ENCODE measurements at regions not wholly inside any gene's neighbourhood (a gene's known extent, or its start where the extent isn't known, plus 50 kb on each side); places are given as distances from the start of the nearest gene placed in this dataset.

DNA sequence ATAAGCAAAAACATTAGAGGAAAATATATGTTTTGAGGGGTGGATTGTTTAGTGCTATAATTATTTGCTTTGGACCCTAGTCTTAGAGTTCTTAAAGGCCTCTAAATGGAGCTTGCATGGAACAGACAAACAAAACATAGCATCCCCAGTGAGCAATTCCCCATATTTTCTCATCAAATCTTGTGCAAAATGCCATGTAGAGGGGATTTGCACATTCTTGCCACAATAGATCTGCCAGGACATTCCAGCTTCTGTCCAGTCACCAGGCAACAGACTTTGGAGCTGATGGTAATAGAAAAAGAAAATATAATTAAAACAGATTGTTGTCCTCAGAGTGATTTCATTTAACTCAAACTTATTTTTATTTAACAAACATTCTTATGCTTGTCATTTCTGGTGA lies 360.3 kb upstream of the PDGFD start:
- no peak for DNase-seq
- H3K9me3 ChIP-seq = no peaks in the 10 kb centered on the region
- intact Hi-C loops (cut with DNase I) = no loop called here

DNA sequence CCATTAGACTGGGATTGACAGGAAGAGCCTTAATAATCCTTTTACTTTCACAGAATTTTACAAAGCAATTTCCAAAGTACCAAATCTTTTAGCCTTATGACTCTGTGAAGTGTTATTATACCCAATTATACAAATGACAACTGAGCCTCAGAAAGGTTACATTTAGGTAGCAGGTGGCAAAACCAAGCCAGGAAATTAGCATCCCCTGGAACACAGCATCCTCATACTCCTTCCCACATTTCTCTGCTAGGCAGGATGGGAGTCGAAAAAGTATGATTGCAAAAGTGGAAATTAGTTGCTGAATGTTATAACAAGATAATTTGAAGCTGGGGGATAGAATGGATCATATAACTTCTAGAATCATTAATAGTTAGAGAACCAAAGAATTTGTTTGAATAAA lies 359.7 kb upstream of the PDGFD start:
- intact Hi-C loops (cut with DNase I) = no loop called here
- Histone ChIP-seq H3K4me1 (peaks cover 0 to 10% (median 8%) of the 10 kb centered on the region in 4 donors), H3K36me3 (no peaks in the 10 kb centered on the region), H3K27me3 (no peaks in the 10 kb centered on the region), H3K4me3 (no peak overlapping the region), H3K9me3 (no peaks in the 10 kb centered on the region), H3K27ac (no peak overlapping the region)
- DNase-seq = no peak
- TF ChIP-seq POLR2AphosphoS5 (IDR thresholded peaks at IDR 0.05) = no peak
- TF ChIP-seq EP300 (IDR thresholded peaks at IDR 0.05) = no peak
- TF ChIP-seq, protein P1, sequence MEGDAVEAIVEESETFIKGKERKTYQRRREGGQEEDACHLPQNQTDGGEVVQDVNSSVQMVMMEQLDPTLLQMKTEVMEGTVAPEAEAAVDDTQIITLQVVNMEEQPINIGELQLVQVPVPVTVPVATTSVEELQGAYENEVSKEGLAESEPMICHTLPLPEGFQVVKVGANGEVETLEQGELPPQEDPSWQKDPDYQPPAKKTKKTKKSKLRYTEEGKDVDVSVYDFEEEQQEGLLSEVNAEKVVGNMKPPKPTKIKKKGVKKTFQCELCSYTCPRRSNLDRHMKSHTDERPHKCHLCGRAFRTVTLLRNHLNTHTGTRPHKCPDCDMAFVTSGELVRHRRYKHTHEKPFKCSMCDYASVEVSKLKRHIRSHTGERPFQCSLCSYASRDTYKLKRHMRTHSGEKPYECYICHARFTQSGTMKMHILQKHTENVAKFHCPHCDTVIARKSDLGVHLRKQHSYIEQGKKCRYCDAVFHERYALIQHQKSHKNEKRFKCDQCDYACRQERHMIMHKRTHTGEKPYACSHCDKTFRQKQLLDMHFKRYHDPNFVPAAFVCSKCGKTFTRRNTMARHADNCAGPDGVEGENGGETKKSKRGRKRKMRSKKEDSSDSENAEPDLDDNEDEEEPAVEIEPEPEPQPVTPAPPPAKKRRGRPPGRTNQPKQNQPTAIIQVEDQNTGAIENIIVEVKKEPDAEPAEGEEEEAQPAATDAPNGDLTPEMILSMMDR (IDR thresholded peaks at IDR 0.05) = no peak
- TF ChIP-seq POLR2A (IDR thresholded peaks at IDR 0.05) = no peak
- WGBS, 2 donors = 62 to 87% methylated on average over 1 of the region's 1 CpG

More for the DNA sequence above, 360.3 kb upstream of the PDGFD start:
- TF ChIP-seq EP300 (IDR thresholded peaks at IDR 0.05) (no peak), POLR2AphosphoS5 (IDR thresholded peaks at IDR 0.05) (no peak), POLR2A (IDR thresholded peaks at IDR 0.05) (no peak)
- Histone ChIP-seq H3K4me1 (peaks cover 0 to 10% (median 8%) of the 10 kb centered on the region in 4 donors), H3K4me3 (no peak overlapping the region), H3K36me3 (no peaks in the 10 kb centered on the region), H3K27me3 (no peaks in the 10 kb centered on the region), H3K27ac (no peak overlapping the region)

DNA sequence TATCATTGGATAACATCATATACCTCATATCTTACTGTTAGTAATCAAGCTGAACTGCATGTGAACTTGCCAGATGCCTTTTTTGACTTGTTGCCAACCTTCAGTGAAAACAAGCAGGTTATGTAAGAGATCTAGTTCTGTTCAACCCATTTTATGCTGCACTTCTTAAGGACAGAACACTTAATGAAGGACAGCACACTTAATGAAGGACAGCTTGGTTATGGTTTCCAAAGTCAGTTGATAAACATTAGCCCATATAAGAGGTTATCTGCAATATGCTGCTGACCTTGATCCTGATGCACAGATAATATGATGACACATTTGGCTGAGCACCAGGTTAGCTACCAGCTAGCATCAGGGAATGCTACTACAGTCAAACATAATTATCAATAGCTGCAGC lies 358.7 kb upstream of the PDGFD start:
- Histone ChIP-seq H3K4me3 (no peak overlapping the region), H3K27me3 (no peaks in the 10 kb centered on the region), H3K36me3 (no peaks in the 10 kb centered on the region), H3K4me1 (peaks cover 0 to 10% (median 8%) of the 10 kb centered on the region in 4 donors), H3K27ac (no peak overlapping the region), H3K9me3 (no peaks in the 10 kb centered on the region)
- no peak for DNase-seq
- TF ChIP-seq, protein P1 (IDR thresholded peaks at IDR 0.05) = no peak
- TF ChIP-seq POLR2AphosphoS5 (IDR thresholded peaks at IDR 0.05) (no peak), EP300 (IDR thresholded peaks at IDR 0.05) (no peak), POLR2A (IDR thresholded peaks at IDR 0.05) (no peak)
- intact Hi-C loops (cut with DNase I) = no loop called here

DNA sequence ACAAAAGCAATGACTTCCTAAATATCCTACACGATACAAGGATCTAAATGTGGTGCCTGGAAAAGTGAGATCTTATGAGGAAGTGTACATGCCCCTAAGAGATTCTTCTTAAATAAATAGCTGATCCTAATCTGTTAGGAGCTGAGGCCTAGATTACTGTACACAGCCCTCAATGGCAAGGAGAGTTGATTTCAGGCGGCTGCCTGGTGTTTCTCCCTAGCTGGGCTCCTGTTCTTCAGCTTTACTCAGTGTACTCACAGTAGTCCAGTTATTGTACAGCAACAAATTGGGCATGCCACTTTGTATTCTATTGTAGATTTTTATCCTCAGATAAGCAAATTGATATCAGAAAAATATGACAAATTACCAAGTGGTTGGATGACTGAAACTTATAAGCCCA lies 358.2 kb upstream of the PDGFD start:
- DNase-seq = no peak
- 79 to 84% methylated on average over 2 of the region's 2 CpGs for WGBS, 2 donors
- H3K4me1 ChIP-seq = peaks cover 0 to 10% (median 8%) of the 10 kb centered on the region in 4 donors
- H3K36me3 ChIP-seq = no peaks in the 10 kb centered on the region
- H3K27ac ChIP-seq = no peak overlapping the region
- intact Hi-C loops (cut with DNase I) = no loop called here
- TF ChIP-seq EP300 (IDR thresholded peaks at IDR 0.05) = no peak
- TF ChIP-seq POLR2AphosphoS5 (IDR thresholded peaks at IDR 0.05) = no peak
- TF ChIP-seq POLR2A (IDR thresholded peaks at IDR 0.05) = no peak
- TF ChIP-seq, protein P1 (IDR thresholded peaks at IDR 0.05) = no peak
- H3K4me3 ChIP-seq = no peak overlapping the region
- no peaks in the 10 kb centered on the region for H3K9me3 ChIP-seq
- H3K27me3 ChIP-seq = no peaks in the 10 kb centered on the region

DNA sequence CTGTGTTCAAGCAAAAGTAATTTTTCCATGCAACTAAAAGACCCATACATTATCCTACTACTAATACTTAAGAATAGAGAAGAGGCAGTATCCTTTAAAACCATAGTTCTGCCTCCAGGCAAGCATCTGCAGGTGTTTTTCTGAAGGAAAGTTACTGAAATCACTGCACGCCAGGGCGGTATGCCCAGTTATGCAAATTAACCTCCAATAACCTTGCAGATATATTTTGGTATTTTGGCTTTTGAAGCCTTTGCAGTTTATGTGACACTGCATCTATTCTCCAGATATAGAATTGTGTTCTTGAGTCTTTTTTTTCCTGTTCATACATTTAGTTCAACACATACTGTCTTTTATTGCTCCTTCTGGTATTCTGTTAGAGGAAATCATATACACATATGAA lies 346.2 kb upstream of the PDGFD start:
- no peaks in the 10 kb centered on the region for H3K9me3 ChIP-seq
- H3K4me3 ChIP-seq = no peak overlapping the region
- intact Hi-C loops (cut with DNase I) = no loop called here
- DNase-seq = no peak
- 81 to 85% methylated on average over 2 of the region's 2 CpGs for WGBS, 2 donors
- TF ChIP-seq EP300 (IDR thresholded peaks at IDR 0.05) (no peak), POLR2AphosphoS5 (IDR thresholded peaks at IDR 0.05) (no peak), POLR2A (IDR thresholded peaks at IDR 0.05) (no peak)
- TF ChIP-seq, protein P1 (IDR thresholded peaks at IDR 0.05) = no peak
- no peak overlapping the region for H3K27ac ChIP-seq
- H3K4me1 ChIP-seq = no peaks in the 10 kb centered on the region
- H3K27me3 ChIP-seq = no peaks in the 10 kb centered on the region
- H3K36me3 ChIP-seq = no peaks in the 10 kb centered on the region
